ENCODE measurements at regions not wholly inside any gene's neighbourhood (a gene's known extent, or its start where the extent isn't known, plus 50 kb on each side); places are given as distances from the start of the nearest gene placed in this dataset.

- DNase-seq: no peak
Observed at GRCh38 chr9:73682789-73683188, 531.1 kb downstream of the ANXA1 start.

DNA sequence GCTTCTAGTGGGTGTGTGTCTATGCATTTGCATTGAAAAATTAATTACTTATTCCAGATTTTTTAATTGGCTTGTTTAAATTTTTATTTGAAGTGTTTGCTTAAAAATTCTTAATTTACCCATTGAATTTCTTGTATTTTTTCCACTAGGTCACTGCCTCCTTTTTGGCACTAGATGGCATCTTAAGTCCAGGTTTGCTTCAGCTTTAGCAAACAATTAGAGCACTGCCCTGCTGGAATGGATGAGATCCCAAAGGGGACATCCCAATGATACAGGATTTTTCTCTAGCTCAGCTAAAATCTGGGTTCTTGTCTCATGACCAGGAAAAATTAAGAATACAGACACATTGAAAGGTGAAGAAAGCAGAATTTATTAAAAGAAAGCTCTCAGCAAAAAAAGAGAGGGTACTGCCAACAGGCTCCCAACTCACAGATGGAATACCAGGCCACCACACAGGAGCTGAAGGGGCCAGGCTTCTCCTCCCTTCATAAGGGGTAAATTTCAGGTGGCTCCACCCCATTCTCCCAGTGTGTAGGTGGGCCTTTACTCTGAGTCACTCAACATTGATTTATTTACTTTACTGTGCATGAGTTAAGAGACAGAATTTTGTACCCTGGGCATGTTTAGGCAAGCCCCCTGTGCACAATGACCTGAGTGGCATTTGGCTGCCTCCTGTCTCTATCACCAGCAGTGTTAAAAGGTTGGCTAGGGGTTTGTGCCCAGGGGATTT, 532.4 kb downstream of the ANXA1 start:
- no peak for DNase-seq

DNA sequence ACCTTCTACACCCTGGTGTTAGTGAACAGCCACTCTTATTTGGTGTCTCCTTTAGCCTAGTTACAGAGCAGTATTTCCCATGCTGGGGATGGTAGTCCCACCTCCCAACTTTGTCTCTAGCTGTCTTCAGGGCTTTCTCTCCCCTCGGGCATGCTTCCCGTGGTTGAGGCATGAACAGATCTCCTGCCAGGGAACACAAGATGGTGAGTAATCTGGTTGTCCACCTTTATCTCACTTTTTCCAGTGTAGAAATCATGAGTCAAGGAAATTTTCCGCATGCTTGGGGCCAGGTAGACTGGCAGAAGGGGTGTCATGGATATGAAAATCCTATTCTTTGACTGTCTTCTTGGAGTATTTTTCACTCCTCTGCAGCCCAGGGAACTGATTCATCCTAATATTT, 532.9 kb downstream of the ANXA1 start:
- DNase-seq: no peak

DNA sequence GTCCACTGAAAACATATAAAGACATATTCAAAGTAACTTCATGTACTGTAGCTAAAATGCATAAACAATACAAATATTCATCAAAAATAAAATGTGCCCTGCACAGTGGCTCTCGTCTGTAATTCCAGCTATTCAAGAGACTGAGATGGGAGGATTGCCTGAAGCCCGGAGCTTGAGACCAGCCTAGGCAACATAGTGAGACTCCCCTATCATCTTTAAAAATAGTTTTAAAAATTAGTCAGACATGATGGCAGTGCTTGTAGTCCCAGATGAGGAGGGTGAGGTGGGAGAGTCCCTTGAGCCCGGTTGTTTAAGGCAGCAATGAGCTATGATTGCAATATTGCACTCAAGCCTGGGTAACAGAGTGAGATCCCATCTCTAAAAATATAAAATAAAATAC, 534.1 kb downstream of the ANXA1 start:
- DNase-seq: no peak

GRCh38 chr9:73689051-73689870, 537.6 kb downstream of the ANXA1 start:
- DNase-seq: no peak

- DNase-seq: no peak
Observed at GRCh38 chr9:73701415-73702057, 549.9 kb downstream of the ANXA1 start.

DNA sequence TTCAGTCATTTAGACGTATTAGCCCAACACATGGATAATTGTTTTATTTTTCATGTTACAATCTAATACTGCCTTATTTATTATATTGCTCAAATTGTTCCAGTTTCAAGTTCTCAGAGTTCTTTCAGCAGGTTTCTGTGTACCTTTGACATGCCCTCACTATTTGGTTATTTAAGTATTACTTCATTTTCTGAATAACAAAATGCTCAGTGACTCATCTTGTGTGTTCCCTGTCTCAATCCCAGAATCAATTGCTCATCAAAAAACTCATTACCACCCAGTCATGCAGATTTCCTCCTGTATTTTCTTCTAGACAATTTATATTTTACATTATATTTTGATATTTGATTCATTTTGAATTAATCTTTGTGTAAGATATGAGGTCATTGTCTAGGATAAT, 562.6 kb downstream of the ANXA1 start:
- no peak for DNase-seq

- no peak for DNase-seq
Observed at GRCh38 chr9:73715591-73715990, 563.9 kb downstream of the ANXA1 start.

DNA sequence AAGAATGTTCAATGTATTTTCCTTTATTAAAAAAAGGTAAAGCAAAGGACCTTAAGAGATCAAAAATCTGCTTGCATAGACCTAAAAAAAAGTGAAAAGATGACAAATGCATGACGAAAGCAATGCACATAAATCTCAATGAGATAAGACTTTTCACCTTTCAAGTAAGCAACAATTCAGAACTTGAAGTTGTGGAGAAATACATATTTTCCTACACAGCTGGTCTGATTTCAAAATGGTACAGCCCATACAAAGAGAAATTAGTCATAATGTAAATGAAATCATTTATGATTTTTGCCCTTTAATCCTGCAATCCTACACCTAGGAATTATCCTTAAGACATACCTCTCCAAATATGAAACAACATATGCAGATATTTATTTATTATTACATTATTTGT, 568.0 kb downstream of the ANXA1 start:
- DNase-seq: no peak

GRCh38 chr9:73720601-73721000, 568.9 kb downstream of the ANXA1 start:
- DNase-seq: no peak

- DNase-seq: no peak
Observed at GRCh38 chr9:73736270-73736669, 584.6 kb downstream of the ANXA1 start.

DNA sequence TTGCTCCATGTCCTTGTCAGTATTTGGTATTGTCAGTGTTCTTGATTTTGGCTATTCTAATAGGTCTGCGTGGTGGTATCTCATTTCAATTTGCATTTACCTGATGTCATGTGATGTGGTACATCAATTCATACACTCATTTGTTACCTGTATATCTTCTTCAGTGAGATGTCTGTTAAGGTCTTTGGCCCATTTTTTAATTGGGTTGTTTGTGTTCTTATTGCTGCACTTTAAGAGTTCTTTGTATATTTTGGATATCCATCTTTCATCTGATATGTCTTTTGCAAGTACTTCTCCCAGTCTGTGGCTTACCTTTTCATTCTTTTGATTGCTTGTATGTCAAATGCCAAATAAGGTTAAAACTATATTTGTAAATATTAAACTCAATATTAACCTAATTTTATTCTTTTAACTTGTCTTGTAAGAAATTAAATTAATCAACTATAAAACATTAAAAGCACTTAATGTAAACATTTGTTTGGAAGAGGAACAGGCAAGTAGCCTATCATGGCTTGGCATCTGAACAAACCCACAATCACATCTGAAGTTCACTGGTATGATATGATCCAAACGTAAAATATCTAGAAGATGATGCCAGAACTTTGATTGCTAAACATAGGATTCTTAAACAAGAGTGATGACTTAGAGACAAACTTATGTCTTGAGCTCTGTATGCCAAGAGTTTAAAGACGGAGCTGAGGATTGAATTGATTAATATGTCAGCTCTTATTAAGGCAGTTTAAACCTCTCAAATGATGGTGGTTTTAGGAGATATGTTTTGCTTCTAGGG, 587.3 kb downstream of the ANXA1 start:
- no peak for DNase-seq

DNA sequence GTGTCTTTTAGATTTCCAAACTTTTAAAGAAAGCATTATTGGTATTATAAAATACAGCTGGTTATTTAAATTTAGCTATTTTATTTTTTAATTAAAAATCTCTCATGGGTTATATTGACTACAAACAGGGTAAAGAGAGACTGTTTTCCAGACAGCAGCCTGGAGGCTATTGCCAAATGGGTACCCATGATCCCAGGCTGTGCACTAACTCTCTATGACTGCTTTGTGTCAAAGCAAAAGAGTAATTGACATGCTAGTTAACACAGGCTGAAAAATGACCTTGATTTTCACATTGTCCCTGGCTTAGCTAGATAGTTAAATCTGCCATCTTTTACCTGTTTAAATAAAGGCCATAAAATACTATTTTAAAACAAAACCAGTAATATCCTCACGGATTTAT, 589.7 kb downstream of the ANXA1 start:
- DNase-seq: no peak

GRCh38 chr9:73742412-73742811, 590.7 kb downstream of the ANXA1 start:
- DNase-seq: no peak

DNA sequence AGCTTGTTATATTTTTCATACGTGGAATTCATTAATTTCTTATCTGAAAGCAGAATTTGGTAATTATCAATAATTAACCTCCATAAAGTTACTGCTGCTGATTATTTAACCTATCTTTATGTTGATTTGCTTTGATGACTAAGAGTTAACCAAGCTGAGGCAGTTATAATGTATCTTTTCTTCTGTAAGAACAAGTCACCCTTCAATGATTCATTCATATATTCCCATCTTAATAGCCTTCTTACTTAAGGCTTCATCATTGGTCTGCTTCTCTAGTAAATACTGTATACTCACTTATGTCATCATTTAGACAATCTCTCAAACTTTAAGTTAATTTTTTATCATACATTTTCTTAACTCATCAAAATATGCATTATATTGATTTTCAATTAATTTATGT, 592.2 kb downstream of the ANXA1 start:
- DNase-seq: no peak

GRCh38 chr9:73745598-73745997, 593.9 kb downstream of the ANXA1 start:
- no peak for DNase-seq

DNA sequence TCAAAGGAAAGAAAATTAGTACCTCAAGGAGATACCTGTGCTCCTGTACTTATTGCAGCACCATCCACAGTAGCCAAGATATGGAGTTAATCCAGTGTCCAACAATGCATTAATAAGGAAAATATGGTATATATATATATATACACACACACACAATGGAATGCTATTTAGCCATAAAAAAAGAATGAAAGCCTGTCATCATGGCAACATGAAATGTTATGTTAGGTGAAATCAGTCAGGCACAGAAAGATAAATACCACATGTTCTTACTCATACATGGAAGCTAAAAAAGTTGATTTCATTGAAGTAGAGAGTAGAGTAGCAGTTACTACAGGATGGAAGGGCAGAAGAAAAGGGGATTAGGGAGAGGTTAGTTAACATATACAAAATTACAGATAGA, 601.5 kb downstream of the ANXA1 start:
- no peak for DNase-seq

DNA sequence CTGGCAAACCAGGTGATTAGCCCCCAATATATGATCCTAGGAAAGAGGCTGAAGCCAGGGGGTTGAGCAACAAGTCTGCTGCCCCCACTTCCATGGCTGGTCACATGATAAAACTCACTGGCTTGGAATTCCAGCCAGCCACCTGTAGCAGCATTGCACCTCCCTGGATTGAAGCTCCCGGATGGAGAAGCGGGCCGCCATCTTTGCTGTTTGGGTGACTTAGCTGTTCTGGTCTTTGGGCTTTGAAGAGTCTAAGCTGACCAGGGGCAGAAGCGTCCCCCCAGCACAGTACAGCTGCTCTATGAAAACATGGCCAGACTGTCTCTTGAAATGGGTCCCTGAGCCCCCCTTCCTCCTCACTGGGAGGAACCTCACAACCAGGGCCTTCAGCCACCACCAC, 610.2 kb downstream of the ANXA1 start:
- DNase-seq: no peak

GRCh38 chr9:73773896-73774295, 622.2 kb downstream of the ANXA1 start:
- no peak for DNase-seq

DNA sequence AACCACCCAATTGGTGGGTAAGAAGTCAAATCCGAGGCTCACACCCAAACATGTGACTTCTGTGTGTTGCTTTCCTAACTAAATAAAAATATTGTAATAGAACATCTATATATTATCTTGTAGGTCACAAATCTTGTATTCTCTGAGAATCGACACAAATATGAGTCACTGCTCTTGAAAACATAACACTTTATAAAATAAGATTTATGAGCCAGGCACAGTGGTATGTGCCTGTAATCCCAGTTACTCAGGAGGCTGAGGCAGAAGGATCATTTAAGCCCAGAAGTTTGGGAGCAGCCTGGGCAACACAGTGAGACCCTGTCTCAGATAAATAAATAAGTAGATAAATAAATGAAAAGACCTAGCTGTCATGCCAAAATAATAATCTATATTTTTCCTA, 624.1 kb downstream of the ANXA1 start:
- no peak for DNase-seq

DNA sequence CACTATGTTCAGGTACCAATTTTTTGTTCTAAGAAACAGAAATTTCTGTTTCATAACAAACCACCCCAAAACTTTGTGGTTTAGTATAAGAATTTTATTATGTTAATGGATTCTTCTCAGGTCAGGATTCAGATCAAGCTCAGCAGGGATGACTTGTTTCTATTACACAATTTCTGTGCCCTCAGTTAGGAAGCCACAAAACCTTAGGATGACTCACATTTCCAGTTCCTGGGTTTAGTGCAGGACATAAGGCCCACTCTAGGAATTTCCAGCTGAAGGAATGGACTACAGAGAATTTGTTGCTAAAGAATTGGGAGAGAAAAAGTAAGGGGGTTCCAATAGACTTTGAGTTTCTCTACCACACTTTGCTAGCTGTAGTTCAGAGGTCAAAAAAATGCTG, 629.3 kb downstream of the ANXA1 start:
- DNase-seq: no peak

DNA sequence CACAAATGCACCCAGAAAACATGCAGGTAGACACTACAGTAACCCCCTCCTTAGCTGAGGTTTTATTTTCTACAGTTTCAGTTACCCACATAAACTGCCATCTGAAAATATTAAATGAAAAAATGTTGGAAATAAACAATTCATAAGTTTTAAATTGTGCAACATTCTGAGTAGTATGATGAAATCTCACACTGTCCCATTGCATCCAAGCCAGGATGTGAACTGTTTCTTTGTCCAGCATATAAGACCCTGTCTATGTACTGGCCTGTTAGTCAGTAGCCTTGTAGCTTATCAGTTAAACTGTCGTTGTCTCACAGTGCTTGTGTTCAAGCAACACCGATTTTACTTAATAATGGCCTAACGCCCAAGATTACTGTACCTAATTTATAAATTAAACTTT, 630.5 kb downstream of the ANXA1 start:
- DNase-seq: no peak

GRCh38 chr9:73799446-73799845, 647.8 kb downstream of the ANXA1 start:
- no peak for DNase-seq

All from GF-D8 (cell line).